LNCAP (cell line): ENCODE measurements at regions not wholly inside any gene's neighbourhood (a gene's known extent, or its start where the extent isn't known, plus 50 kb on each side); places are given as distances from the start of the nearest gene placed in this dataset.

Source experiments
- CTCF ChIP-seq: fragments of 450-650 bp; IDR thresholded peaks from 2 replicates; pipeline ENCODE4 v1.5.1; 2017; ENCODE audit warnings: mild to moderate bottlenecking

GRCh38 chr2:147621656-147622197 lies 223.1 kb upstream of the ACVR2A start:
- no peak for TF ChIP-seq CTCF

GRCh38 chr2:147619808-147620207 lies 225.0 kb upstream of the ACVR2A start:
- no peak for TF ChIP-seq CTCF

- TF ChIP-seq CTCF = no peak
Measured at GRCh38 chr2:147615726-147616125, 229.1 kb upstream of the ACVR2A start.

GRCh38 chr2:147614979-147615470 lies 229.8 kb upstream of the ACVR2A start:
- TF ChIP-seq CTCF = no peak

- no peak for TF ChIP-seq CTCF
Measured at GRCh38 chr2:147614471-147614870, 230.4 kb upstream of the ACVR2A start.

GRCh38 chr2:147610496-147611040 lies 234.3 kb upstream of the ACVR2A start:
- no peak for TF ChIP-seq CTCF

- no peak for TF ChIP-seq CTCF
Measured at GRCh38 chr2:147609301-147609700, 235.5 kb upstream of the ACVR2A start.

- TF ChIP-seq CTCF = no peak
Measured at GRCh38 chr2:147607379-147607778, 237.4 kb upstream of the ACVR2A start.
